Stimulated activated CD4-positive, alpha-beta T cell treated with anti-CD3 and anti-CD28 coated beads, Interleukin-12 subunit alpha, Interleukin-12 subunit beta, amount 100 ng/mL, for 48 hours (primary cell): ENCODE measurements at regions not wholly inside any gene's neighbourhood (a gene's known extent, or its start where the extent isn't known, plus 50 kb on each side); places are given as distances from the start of the nearest gene placed in this dataset.

Source experiments
- DNase-seq, 3 donors: peaks; one replicate each; pipeline ENCODE4 v3.0.0-alpha.2; 2020; ENCODE audit warnings: low read depth in 2 of 3, low spot score in 1 of 3

DNA sequence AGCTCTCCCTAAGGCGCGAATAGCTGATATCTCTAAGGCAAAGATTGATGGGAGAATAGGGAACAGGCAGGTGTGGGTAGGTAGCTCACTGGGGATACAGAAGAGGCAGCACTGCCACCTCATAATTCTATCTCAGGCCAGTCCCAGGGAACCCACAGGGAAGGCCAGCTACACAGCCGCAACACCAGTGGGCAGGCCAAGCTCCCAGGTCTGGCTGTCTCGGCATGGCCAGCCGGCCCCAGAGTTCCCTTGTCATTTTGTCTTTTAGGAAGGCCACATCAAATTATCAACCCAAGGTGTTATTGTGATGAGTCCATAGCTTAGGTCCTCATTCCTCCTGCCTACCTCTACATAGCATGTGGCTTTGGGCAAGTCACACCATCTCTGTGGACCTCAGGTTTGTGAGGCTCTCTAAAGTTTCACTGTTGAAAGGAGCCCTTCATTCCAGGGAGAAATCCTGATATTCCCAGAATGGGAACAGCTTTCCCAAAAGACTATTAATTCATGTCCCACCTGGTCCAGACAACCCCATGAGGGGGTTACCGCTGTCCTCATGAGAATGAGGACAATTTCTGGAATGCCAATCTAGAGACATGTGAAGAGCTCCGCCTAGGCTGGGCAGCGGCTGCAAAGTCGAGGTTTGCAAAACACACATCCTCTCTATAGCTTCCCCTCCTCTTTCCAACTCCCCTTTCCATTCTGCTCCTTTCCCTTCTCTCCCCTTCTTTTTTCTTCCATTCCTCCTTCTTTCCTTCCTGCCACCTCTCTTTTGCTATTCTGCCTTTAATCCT is 287.1 kb upstream of the ID2 start:
- no peak for DNase-seq

DNA sequence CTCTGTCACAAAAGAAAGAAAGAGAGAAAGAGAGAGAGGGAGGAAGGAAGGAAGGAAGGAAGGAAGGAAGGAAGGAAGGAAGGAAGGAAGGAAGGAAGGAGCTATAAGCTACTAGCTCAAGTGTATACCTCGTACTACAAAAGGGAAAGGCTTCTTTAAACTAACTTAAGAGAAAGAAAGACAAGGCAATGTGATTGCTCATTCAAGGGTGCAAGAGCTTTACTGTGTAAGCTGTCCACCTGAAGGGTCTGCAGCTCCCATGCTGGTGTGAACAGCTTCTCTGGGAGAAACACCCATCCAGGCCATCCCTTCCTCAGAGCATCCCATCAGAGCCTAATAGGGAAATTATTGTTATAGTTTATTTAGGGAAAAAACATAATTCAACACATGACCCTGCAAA is 286.1 kb upstream of the ID2 start:
- DNase-seq, result no peak

DNA sequence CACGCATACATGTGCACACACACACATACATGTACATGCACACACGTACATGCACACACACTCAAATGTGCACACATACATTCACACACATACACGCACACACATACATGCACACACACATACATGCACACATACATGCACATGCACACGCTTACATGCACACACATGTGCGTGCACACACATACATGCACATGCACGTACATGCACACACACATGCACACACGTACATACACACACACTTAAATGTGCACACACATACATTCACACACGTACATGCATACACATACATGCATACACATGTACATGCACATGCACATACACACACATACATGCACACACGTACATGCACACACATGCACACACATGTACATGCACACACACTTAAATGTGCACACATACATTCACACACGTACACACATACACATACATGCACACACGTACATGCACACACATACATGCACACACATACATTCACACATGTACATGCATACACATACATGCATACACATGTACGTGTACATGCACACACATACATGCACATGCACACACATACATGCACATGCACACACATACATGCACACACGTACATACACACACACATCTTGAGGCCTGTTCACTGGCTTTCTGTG is 283.7 kb upstream of the ID2 start:
- DNase-seq, result no peak

DNA sequence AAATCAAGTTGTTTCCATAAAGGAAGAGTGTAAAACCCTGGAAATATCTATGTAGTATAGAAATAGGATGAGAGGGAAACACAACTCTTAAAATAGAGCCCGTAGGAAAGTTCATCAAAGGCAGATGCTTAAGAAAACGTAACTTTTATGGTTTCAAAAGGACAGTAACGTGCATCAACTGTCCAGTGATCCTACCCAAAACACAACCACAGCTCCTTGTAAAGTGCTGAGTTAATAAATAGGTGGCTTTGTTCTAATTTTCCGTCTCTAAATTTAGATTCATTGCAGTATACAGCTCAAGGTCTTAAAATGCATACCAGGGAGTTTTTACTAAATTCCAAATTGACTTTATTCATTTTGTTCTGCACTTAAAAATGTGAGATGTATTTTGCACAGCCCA is 282.1 kb upstream of the ID2 start:
- no peak for DNase-seq

DNA sequence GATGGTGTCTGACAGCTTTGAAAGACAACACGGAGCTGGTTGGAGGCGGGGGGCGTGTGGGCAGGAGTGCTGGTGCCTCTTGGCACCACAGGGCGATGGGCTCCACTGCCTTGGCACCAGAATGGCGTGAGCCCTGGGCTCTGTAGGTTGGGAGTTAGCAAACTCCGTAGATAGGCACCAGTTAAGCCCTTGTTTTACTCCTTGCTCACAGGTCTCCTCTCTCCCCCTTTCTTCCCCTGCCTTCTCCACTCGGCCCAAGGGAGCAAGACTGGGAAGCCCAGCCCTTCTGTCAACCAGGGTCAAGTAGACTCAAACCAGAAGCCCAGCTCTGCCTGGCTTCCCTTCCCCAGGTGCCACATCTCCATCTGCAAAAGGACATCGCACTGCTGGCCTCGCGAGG is 281.7 kb upstream of the ID2 start:
- DNase-seq, result no peak

DNA sequence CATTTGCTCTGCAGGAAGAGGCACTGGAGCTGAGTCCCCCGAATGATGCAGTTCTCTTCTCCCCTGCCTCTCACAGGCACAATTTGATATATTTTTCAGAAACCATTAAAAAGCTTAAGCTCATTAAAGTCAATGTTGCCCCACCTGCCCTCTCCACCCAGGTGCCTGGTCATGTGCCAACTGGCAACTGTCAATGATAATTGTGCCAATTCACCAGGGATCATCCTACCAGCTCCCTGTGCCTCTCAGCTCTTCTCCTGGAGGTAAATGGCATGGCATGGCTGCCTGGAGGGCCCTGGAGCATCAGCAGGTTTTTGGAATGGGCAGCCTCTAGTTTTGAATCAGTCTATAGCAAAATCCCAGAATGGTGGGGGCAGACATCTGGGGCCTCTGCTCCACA is 279.6 kb upstream of the ID2 start:
- DNase-seq, result no peak

DNA sequence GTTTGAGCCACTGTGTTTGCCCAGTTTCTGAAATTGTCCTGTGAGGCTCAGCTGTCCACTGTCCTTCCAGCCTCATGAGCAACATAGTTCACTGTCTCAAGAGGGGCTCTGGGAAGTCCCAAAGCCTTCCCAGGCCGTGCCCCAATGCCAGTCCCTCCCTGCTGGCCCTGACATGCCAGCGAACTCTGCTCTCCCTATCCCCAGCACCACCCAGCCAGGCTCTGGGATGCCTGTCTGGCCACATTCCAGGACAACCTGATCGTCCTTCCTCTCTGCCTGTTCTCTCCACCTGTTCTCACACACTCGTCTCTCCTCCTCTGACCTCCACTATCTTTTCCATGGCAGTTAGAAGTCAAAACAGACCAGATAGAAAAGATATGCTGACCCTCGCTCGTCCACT is 278.0 kb upstream of the ID2 start:
- no peak for DNase-seq

DNA sequence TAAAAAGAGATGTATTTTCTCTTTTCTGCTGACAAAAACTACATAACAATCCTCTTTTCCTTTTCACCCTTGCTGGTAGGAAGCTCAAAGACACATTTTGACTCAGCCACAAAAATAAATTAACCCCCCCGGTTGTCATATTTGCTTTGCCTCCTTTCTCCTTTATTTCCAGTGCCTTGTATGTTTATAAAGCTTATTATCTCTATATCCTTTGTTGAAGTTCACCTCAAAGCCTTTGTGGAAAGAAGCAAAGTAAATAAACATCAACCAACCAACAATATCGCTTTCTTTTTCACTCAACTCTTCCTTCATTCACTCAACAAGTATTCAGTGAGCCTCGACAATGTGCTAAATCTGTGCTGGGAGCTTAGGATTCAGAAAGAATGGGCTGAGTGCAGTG is 276.5 kb upstream of the ID2 start:
- no peak for DNase-seq

DNA sequence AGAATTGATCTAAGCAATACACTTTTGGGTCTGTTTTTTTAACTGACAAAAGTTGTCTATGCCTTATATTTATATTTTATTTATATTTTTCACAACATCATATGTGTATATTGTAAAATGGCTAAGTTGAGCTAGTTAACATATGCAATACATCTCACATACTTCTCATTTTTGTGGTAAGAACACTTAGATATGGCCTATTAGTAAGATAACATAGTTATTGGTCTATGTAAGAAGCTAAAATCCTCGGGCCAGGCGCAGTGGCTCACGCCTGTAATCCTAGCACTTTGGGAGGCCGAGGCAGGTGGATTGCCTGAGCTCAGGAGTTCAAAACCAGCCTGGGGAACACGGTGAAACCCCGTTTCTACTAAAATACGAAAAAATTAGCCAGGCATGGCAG is 275.6 kb upstream of the ID2 start:
- no peak for DNase-seq

DNA sequence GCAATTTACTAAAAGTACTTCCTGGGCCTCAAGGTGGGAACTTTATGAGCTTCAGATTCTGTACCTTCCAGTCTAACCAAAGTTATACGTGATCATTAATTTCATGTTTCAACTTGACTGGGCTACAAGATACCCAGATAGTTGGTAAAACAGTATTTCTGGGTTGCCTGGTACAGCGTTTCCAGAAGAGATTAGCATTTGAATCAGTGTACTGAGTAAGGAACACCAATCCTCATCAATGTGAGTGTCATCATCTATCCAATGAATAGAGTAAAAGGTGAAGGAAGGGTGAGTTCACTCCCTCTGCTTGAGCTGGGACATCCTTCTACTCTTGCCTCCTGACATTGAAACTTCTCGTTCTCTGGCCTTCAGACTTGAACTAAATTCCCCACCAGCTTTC is 274.5 kb upstream of the ID2 start:
- DNase-seq, result no peak

DNA sequence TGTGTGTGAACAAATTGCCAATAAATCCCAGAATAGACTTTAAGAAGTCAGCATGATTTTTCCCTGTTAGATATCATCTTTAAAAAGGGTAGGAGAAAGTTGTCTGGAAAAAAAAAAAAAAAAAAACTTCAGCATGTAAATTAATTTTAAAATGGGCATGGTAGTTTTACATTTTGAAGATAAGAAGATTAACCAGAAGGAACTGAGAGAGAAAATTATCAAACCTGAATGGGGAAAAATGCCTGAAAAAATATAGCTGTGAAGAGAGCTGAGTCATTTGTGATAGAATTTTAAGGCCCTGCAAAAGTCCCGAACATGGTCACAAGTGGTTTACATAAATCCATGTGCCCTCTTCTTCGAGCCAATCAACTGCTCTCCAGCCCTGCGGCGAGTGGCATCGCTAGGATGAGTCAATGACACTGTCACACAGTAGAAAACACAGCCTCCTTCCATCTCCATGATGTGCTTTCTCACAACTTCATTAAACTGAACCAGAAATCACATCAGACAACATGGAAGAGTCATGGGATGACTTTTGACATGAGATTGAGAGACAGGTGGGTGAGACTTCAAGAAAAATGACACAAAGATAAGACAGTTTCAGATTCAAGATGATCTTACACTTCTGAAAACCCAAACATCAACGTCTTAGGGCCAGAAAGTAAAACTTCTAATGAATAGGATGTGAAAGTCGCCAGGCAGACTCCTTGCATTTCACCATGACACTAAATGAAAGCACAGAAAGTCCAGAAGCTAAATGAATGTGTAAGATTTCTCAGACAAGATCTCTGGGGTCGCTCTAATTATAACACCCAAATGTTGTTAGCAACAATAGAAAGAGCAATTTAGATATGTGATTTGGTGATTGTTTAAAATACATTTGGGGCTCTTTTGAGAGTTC is 273.0 kb upstream of the ID2 start:
- peak; percentile 68 to 81 (median 74) for DNase-seq

DNA sequence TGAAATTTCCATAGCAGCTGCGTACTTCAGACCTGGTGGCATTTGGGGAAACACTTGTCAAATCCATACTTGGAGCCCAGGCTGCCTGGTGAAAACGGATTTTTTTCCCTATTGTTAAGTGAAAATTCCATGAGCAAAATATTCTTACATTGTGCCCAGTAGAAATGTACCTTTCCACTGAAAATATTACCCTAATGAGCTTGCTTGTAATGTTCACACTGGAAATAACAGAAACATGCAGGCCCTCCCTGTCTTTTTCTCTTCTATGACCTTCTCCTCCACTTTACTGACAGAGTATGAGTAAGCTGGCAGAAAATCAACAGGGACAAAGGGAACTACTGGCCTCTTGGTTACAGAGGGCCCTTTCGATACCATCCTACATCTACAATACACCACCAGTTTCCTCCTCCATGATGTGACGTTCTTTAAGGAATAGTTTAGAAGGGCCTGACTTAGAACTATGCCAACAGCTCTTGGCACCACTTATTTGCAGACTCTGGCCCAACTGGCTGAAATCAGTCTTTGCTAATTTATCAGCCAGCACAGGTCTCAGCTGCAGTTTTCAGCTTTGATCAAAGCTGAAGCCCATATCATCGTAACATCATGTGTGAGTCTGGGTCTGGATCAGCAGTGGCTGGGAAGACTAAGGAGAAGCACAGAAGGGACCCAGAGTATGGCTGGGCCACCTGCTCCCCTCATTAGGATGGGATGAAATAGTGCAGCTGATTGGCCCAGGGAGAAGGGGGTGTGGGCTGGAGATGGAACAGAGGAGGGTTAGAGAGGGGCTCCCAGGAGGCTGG is 272.2 kb upstream of the ID2 start:
- no peak for DNase-seq

DNA sequence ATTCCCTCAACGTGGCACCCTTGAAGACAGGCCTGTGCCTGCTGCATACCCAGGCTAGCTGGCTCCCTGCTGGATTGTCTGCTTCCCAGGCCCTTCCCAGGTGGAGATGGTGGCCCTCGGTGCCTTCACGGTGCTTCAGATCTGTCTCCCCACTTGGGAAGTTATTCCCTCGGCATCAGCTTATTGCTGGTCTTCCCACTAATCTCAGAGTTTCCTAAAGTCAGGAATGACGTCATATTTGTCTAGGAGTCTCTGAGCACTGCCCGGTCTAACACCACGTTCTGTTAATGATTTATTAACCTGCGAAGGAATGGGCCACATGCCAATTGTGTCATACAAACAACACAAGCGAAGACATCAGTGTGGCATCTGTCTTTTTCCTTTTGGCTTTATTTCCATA is 269.8 kb upstream of the ID2 start:
- no peak for DNase-seq

DNA sequence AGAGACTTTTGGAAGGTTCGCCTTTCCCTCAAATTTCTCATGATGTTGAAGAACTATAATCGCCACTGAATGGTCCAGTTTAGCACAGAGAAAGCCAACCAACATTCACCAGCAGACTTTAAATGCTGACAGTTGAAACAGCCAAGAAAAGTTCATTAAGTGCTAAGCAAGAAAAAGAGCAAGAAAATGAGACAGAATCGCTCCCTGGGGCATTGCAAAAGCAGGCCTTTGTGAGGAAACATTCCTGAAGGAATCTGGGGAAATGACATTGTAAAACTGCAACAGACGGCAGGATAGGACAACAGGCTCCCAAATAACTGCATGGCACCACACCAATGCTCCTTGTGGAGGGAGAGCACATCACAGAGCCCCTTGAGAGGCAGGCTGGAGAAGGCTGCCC is 269.3 kb upstream of the ID2 start:
- no peak for DNase-seq

DNA sequence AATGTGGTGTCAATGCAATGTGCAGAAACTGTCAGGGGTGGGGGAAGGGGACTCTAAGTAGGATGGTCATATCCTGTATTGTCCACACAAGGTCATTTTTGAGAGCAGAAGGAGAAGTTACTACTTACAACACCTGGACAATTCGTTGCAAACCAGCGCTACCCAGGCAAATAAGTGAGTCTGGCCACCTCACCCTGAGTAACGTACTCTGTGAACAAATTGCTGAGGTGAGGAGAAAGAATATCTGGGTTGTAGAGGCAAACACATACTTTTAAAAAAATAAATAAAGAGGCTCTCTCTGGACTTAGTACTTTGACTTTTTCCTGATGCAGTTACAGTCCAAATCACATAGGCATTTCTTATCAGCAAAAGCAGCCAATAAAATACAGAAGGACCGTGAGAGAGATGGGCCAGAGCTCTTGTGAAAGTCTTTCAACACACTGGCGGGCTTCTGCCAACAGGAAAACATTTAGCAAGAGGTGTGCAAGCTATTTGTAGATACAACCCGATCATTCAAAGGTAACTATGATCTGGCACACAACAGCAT is 268.2 kb upstream of the ID2 start:
- DNase-seq, result no peak

DNA sequence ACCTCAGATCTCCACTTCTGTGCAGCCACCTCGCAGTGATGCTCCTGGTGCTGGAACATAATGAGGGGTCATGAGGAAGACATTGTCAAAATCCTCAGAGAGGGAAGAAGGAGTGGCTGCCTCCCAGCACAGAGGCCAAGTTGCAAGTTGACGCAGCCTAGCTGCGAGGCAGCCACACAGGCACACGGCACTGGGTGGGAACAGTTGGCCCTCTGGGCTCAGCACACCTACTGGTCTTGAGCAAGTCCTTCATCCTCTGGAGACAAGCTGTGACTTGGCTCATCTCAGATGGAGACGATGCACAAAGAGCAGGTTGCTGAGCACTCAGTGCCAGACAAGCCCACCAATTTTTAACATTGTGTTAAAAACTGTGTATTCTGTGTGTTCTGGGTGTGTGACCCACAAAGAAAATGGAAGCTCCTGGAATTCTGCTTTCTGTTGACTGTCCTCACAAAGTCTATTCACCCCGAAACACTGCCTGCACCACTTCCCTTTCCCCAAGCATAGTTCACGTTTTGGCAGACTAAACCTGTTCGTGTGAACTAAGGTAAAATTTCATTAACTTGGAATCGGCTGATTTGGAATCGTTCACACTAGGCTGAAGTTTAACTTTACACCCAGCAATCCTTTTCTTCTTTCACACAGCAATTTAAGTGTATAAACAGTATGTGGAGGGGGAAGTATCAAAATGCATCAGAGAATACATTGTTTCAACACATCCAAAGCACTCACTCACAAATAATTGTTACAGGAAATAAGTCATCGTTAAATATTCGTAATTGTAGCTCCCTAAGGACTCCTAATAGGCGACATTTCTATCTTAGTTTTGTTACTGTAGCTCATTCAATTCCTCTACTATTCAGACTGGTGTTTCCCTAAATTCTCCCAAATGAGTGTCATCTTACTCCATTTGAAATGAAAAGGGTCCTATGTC is 266.6 kb upstream of the ID2 start:
- DNase-seq, result no peak

DNA sequence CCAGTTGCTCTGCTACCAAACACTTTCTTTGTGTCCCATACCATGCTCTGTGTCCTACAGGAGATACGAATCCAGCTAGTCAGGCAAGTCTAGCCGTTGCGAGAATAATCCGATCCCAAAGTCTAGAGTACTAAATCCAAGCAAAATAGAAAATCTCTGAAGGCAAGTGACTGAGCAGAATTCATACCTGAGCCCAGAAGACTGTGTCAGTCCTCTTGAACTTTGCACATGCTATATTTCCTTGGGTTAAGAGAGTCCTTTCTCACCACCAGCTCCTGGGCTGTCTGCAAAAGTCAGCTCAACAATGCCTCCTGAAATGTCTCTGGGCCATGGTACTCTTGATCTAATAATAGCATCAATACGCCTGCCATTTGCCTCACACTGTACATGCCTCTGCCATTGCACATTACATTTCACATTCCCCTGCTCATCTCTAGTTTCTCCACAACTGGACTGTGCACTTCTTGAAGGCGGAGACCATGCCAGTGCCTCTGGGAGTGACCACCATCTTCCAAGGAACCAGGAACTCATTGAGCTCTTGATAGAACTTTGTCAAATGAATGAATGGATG is 265.8 kb upstream of the ID2 start:
- DNase-seq, result no peak

DNA sequence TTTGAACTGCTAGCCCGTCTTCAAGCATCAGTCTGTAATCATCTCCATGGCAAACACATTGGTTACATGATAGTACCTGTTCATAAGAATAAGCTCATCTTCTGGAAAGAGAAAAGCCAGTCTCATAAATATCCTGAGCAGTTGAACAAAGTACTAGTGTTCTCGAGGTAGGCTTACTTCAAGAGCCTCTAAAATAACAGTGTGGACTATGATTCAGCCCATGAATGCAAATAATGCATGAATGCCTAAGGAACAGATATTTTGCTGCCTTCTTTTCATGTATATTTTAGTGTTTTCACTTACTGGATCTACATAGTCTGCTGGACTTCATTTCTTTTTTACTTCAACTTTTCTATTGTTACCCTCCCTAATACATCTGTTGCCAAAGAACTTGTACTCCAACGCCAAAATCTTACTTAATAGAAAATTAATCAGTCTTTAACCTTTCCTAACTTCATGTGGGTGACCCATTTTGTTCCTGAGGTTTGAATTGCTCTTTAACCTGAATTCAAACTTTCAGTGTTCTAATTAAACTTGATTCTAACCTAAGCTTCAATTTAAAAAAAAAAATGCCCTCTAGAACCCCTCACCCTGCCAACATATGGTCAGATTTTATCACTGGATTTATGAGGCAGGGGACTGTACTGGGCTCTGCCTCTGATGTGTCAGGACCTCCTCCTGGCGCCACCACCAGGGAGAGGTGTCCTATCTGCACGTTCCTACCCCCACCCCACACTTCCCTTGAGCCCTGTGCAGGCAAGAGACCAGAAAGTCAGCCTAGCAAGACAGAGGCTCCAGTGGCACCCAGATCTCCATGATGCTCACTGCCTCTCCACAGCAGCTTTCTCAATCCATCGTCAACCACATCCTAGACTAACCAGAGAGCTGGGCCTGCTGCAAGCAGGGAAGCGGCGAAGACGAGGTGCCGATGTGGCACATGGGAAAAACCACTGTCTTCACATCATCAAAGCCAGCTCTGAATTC is 264.7 kb upstream of the ID2 start:
- DNase-seq, result no peak
